ENCODE measurements at regions not wholly inside any gene's neighbourhood (a gene's known extent, or its start where the extent isn't known, plus 50 kb on each side); places are given as distances from the start of the nearest gene placed in this dataset.

- Histone ChIP-seq H3K36me3 (ENCODE audit: insufficient read depth, low read length) (no peaks in the 10 kb centered on the region), H3K4me3 (ENCODE audit: low read length) (no peak overlapping the region), H3K4me1 (ENCODE audit: insufficient read depth, low read length) (no peaks in the 10 kb centered on the region), H3K9me3 (ENCODE audit: control insufficient read depth in 1 of 2, insufficient read depth in 1 of 2, low read length in 2 of 2) (no peaks in the 10 kb centered on the region), H3K27ac (ENCODE audit: low read depth in 1 of 2, low read length in 2 of 2) (no peak overlapping the region), H3K27me3 (ENCODE audit: control insufficient read depth in 1 of 2, insufficient read depth in 2 of 2, low read length in 2 of 2) (no peaks in the 10 kb centered on the region)
- CTCF ChIA-PET: no interaction called here
- peaks cover 16% of the 10 kb centered on the region for H3K27me3 Mint-ChIP-seq
- no peaks in the 10 kb centered on the region for H3K4me1 Mint-ChIP-seq (ENCODE audit: low read depth)
- no peaks in the 10 kb centered on the region for H3K9me3 Mint-ChIP-seq
- POLR2A ChIA-PET: no interaction called here
- no peak for DNase-seq
- TF ChIP-seq CTCF (IDR thresholded peaks at IDR 0.05): no peak
- H3K4me3 Mint-ChIP-seq: no peak overlapping the region
- intact Hi-C loops (cut with DNase I, micrococcal nuclease): no loop called here
- no peak for ATAC-seq (ENCODE audit: poor library complexity)
- no peak overlapping the region for H3K27ac Mint-ChIP-seq
- no peaks in the 10 kb centered on the region for H3K36me3 Mint-ChIP-seq (ENCODE audit: low read depth)
These were observed 99.3 kb downstream of the KLF4 start for GRCh38 chr9:107390279-107390678.

- Mint-ChIP-seq H3K27ac (no peak overlapping the region), H3K36me3 (ENCODE audit: low read depth) (no peaks in the 10 kb centered on the region), H3K27me3 (peaks cover 19% of the 10 kb centered on the region), H3K9me3 (no peaks in the 10 kb centered on the region), H3K4me3 (no peak overlapping the region), H3K4me1 (ENCODE audit: low read depth) (no peaks in the 10 kb centered on the region)
- POLR2A ChIA-PET: no interaction called here
- no peaks in the 10 kb centered on the region for H3K27me3 ChIP-seq (ENCODE audit: control insufficient read depth in 1 of 2, insufficient read depth in 2 of 2, low read length in 2 of 2)
- H3K27ac ChIP-seq (ENCODE audit: low read depth in 1 of 2, low read length in 2 of 2): no peak overlapping the region
- CTCF ChIA-PET: no interaction called here
- no peak overlapping the region for H3K4me3 ChIP-seq (ENCODE audit: low read length)
- DNase-seq (no peak), ATAC-seq (ENCODE audit: poor library complexity) (no peak)
- TF ChIP-seq CTCF (IDR thresholded peaks at IDR 0.05): no peak
- no peaks in the 10 kb centered on the region for H3K9me3 ChIP-seq (ENCODE audit: control insufficient read depth in 1 of 2, insufficient read depth in 1 of 2, low read length in 2 of 2)
- no peaks in the 10 kb centered on the region for H3K36me3 ChIP-seq (ENCODE audit: insufficient read depth, low read length)
- no peaks in the 10 kb centered on the region for H3K4me1 ChIP-seq (ENCODE audit: insufficient read depth, low read length)
- intact Hi-C loops (cut with DNase I, micrococcal nuclease): no loop called here
These were observed 99.9 kb downstream of the KLF4 start for GRCh38 chr9:107389617-107390071.

GRCh38 chr9:107388890-107389289 is 100.7 kb downstream of the KLF4 start:
- no peaks in the 10 kb centered on the region for H3K36me3 ChIP-seq (ENCODE audit: insufficient read depth, low read length)
- Mint-ChIP-seq H3K36me3 (ENCODE audit: low read depth) (no peaks in the 10 kb centered on the region), H3K4me1 (ENCODE audit: low read depth) (no peaks in the 10 kb centered on the region), H3K4me3 (no peak overlapping the region), H3K27me3 (peaks cover 25% of the 10 kb centered on the region), H3K9me3 (no peaks in the 10 kb centered on the region), H3K27ac (no peak overlapping the region)
- no peaks in the 10 kb centered on the region for H3K4me1 ChIP-seq (ENCODE audit: insufficient read depth, low read length)
- no peak for DNase-seq
- intact Hi-C loops (cut with DNase I, micrococcal nuclease): no loop called here
- H3K27me3 ChIP-seq (ENCODE audit: control insufficient read depth in 1 of 2, insufficient read depth in 2 of 2, low read length in 2 of 2): no peaks in the 10 kb centered on the region
- ChIA-PET POLR2A (no interaction called here), CTCF (no interaction called here)
- no peak for ATAC-seq (ENCODE audit: poor library complexity)
- TF ChIP-seq CTCF (IDR thresholded peaks at IDR 0.05): no peak
- no peaks in the 10 kb centered on the region for H3K9me3 ChIP-seq (ENCODE audit: control insufficient read depth in 1 of 2, insufficient read depth in 1 of 2, low read length in 2 of 2)
- H3K27ac ChIP-seq (ENCODE audit: low read depth in 1 of 2, low read length in 2 of 2): no peak overlapping the region
- no peak overlapping the region for H3K4me3 ChIP-seq (ENCODE audit: low read length)
